PC-9 (cell line): ENCODE measurements at regions not wholly inside any gene's neighbourhood (a gene's known extent, or its start where the extent isn't known, plus 50 kb on each side); places are given as distances from the start of the nearest gene placed in this dataset.

Source experiments
- BruUV-seq: library from RNA; stranded (reverse); fragments of 400-500 nt; replicated peaks from 2 replicates; lab custom pipeline; 2021; lab: Mats Ljungman, UMichigan
- CTCF ChIA-PET: fragments of 300-600 bp; sonication (Branson Sonifier 250); formaldehyde crosslinking; loops from one replicate; lab custom pipeline; 2022; ENCODE audit warnings: antibody characterized with exemption; lab: Charles Lee
- POLR2A ChIA-PET: fragments of 300-600 bp; sonication (Branson Sonifier 250); formaldehyde crosslinking; loops from one replicate; lab custom pipeline; 2022; ENCODE audit warnings: antibody characterized with exemption; ENCODE audit not compliant: unreplicated experiment; lab: Charles Lee
- DNase-seq, 2 experiments: peaks; one replicate each; pipeline versions ENCODE4 v3.0.0 to v3.0.0-alpha.2; 2015 to 2022; ENCODE audit warnings: mixed read lengths in 1 of 2
- H2AFZ ChIP-seq: fragments of 200-600 bp; sonication (generic); 2 replicates; pipeline ENCODE4 v1.8.1; 2017; ENCODE audit warnings: antibody characterized with exemption
- H3F3A ChIP-seq: fragments of 200-600 bp; sonication (generic); 2 replicates; pipeline ENCODE4 v1.8.1; 2017; ENCODE audit warnings: antibody characterized with exemption, mild to moderate bottlenecking, low read depth; ENCODE audit not compliant: insufficient read depth
- H3K27ac ChIP-seq: fragments of 200-600 bp; sonication (generic); 2 replicates; pipeline ENCODE4 v1.6.1; 2016; ENCODE audit warnings: mixed run types
- H3K27me3 ChIP-seq: fragments of 200-600 bp; sonication (generic); 2 replicates; pipeline ENCODE4 v1.6.1; 2016; ENCODE audit warnings: low read depth, mixed run types; ENCODE audit not compliant: insufficient read depth
- H3K36me3 ChIP-seq: fragments of 200-600 bp; sonication (generic); 2 replicates; pipeline ENCODE4 v1.6.1; 2016; ENCODE audit warnings: low read depth, mixed run types
- H3K4me1 ChIP-seq: fragments of 200-600 bp; sonication (generic); replicated peaks from 2 replicates; pipeline ENCODE4 v1.6.1; 2016; ENCODE audit warnings: mixed run types; ENCODE audit not compliant: insufficient read depth
- H3K4me2 ChIP-seq: fragments of 200-600 bp; sonication (generic); 2 replicates; pipeline ENCODE4 v1.6.1; 2017; ENCODE audit warnings: mixed run types
- H3K4me3 ChIP-seq: fragments of 200-600 bp; sonication (generic); 2 replicates; pipeline ENCODE4 v1.6.1; 2016; ENCODE audit warnings: mixed run types
- H3K79me2 ChIP-seq: fragments of 200-600 bp; sonication (generic); 2 replicates; pipeline ENCODE4 v1.6.1; 2017; ENCODE audit warnings: low read depth, mixed run types
- H3K9me2 ChIP-seq: fragments of 200-600 bp; sonication (generic); 2 replicates; pipeline ENCODE4 v1.8.1; 2017; ENCODE audit warnings: mild to moderate bottlenecking; ENCODE audit not compliant: insufficient read depth
- H3K9me3 ChIP-seq: fragments of 200-600 bp; sonication (generic); 2 replicates; pipeline ENCODE4 v1.8.1; 2016; ENCODE audit warnings: low read depth; ENCODE audit not compliant: insufficient read depth
- H4K20me1 ChIP-seq: fragments of 200-600 bp; sonication (generic); 2 replicates; pipeline ENCODE4 v1.8.1; 2017; ENCODE audit not compliant: insufficient read depth
- EZH2 ChIP-seq: fragments of 200-600 bp; sonication (generic); IDR thresholded peaks from 2 replicates; pipeline ENCODE4 v1.8.0; 2017; ENCODE audit warnings: antibody characterized with exemption, low read depth
- intact Hi-C: fragments of 100-400 bp; cut with micrococcal nuclease; formaldehyde crosslinking; loops from one replicate; pipeline ENCODE4 v1.10.0; 2022; ENCODE audit not compliant: unreplicated experiment
- TF ChIP-seq, protein P1 (sequence below): fragments of 200-600 bp; sonication (generic); conservative IDR thresholded peaks from 2 replicates; pipeline ENCODE4 v1.6.1; 2017; ENCODE audit warnings: mixed run types, antibody characterized with exemption, mild to moderate bottlenecking, moderate library complexity

DNA sequence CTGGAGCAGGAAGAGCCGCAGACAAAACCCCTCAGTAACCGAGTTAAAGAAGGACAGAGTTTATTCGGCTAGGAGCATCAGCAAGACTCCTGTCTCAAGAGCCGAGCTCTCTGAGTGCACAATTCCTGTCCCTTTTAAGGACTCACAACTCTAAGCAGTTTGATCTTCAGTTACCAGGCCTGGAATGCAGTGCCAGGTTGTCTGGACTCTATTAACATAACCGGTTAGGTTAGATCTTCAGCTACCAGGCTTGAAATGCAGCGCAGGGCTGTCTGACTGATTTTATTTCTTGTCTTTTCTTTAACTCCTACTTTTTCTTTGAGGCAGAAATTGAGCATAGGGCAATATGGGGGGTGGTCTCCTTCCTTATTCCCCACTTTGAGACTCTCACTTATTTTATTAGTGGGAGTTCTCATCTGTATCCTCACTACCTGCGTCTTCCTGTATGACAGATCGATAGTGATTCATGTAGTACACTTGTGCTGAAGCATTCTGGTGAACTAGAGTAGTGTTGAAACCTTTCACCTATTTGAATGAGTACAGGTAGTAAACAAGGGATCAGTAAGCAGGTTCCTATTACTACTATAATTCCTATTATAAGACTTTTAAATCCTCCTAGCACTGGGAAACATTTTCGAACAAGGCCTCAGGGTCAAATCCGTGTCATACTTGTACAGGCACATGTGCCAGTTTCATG is 325.0 kb downstream of the CGGBP1 start:
- Histone ChIP-seq H3K9me2 (no peaks in the 10 kb centered on the region), H3K27me3 (no peaks in the 10 kb centered on the region), H3K4me2 (peak overlapping the region; percentile 78), H3K9me3 (peaks cover 8% of the 10 kb centered on the region), H3K79me2 (no peaks in the 10 kb centered on the region), H3K27ac (peak overlapping the region; percentile 74), H3K36me3 (no peaks in the 10 kb centered on the region), H3F3A (peaks cover 8% of the 10 kb centered on the region; the same call in 1 of the 2 replicates), H3K4me3 (peak overlapping the region; percentile 52), H2AFZ (peak overlapping the region; percentile 76), H3K4me1 (peaks cover 28% of the 10 kb centered on the region), H4K20me1 (no peaks in the 10 kb centered on the region)
- TF ChIP-seq, protein P1, sequence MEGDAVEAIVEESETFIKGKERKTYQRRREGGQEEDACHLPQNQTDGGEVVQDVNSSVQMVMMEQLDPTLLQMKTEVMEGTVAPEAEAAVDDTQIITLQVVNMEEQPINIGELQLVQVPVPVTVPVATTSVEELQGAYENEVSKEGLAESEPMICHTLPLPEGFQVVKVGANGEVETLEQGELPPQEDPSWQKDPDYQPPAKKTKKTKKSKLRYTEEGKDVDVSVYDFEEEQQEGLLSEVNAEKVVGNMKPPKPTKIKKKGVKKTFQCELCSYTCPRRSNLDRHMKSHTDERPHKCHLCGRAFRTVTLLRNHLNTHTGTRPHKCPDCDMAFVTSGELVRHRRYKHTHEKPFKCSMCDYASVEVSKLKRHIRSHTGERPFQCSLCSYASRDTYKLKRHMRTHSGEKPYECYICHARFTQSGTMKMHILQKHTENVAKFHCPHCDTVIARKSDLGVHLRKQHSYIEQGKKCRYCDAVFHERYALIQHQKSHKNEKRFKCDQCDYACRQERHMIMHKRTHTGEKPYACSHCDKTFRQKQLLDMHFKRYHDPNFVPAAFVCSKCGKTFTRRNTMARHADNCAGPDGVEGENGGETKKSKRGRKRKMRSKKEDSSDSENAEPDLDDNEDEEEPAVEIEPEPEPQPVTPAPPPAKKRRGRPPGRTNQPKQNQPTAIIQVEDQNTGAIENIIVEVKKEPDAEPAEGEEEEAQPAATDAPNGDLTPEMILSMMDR = no peak
- TF ChIP-seq EZH2 = no peak
- ChIA-PET CTCF (no interaction called here), POLR2A (interaction anchor here (0.6 kb wide), 1 partner anchor 83 kb away, joined by 10 read pairs; no protein-coding TSS in a partner anchor)
- DNase-seq = peak; percentile 53 to 83
- intact Hi-C loops = no loop called here
- BruUV-seq = no TSS peak

DNA sequence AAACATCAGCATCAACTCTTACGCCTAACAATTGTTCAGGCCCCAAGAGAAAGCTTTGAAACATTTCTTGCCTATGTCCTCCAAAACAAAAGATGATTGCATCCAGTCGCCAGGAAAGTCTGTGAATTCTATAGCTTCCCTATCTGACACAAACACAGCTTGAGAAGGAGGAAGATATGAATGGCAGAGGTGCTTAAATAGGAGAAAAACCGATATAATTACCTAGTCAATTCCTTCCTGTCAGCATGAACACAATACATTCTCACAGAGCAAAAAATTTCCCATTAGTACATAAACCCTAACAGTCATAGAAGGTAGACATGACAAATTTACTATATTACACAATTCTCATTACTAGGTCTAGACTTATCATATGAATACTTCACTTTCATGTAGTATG is 326.5 kb downstream of the CGGBP1 start:
- no peak overlapping the region for H2AFZ ChIP-seq
- H3K9me2 ChIP-seq = no peaks in the 10 kb centered on the region
- no TSS peak for BruUV-seq
- H4K20me1 ChIP-seq = no peaks in the 10 kb centered on the region
- H3K4me3 ChIP-seq = no peak overlapping the region
- CTCF ChIA-PET = interaction anchor here (0.6 kb wide), 1 partner anchor 413 kb away, joined by 3 read pairs; no protein-coding TSS in a partner anchor
- H3K36me3 ChIP-seq = no peaks in the 10 kb centered on the region
- H3K9me3 ChIP-seq = peaks cover 8% of the 10 kb centered on the region
- H3K27ac ChIP-seq = no peak overlapping the region
- no peaks in the 10 kb centered on the region for H3K27me3 ChIP-seq
- no peaks in the 10 kb centered on the region for H3K79me2 ChIP-seq
- intact Hi-C loops = no loop called here
- POLR2A ChIA-PET = no interaction called here
- no peak for TF ChIP-seq EZH2
- TF ChIP-seq, protein P1 = no peak
- H3K4me2 ChIP-seq = no peak overlapping the region
- DNase-seq = no peak
- peaks cover 8% of the 10 kb centered on the region; the same call in 1 of the 2 replicates for H3F3A ChIP-seq
- H3K4me1 ChIP-seq = peaks cover 22% of the 10 kb centered on the region

DNA sequence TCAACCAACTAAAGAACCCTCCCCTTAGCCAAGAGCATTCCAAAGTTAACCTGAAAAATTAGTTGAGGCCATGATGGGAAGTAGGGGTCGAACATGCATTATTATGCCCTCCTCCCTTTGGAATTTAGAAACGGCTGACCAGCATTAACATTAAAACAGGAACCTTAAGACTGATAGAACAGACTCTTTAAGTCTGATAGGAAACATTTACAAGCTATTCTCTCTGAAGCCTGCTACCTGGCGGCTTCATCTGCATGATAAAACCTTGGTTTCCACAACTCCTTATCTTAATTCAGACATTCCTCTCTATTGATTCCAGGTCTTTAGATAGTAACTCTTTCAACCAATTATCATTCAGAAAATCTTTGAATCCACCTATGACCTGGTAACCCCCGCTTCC is 331.0 kb downstream of the CGGBP1 start:
- BruUV-seq = no TSS peak
- POLR2A ChIA-PET = no interaction called here
- intact Hi-C loops = no loop called here

More for the DNA sequence above, 331.0 kb downstream of the CGGBP1 start:
- Histone ChIP-seq H3K36me3 (no peaks in the 10 kb centered on the region), H3K9me2 (no peaks in the 10 kb centered on the region), H3K79me2 (no peaks in the 10 kb centered on the region), H2AFZ (no peak overlapping the region), H3K4me3 (no peak overlapping the region), H3K27ac (no peak overlapping the region), H4K20me1 (no peaks in the 10 kb centered on the region), H3K9me3 (peaks cover 4% of the 10 kb centered on the region; the same call in 1 of the 2 replicates), H3F3A (0 out of 2 replicates have a peak, but pooled peaks cover under 1% of the 10 kb centered on the region), H3K27me3 (no peaks in the 10 kb centered on the region), H3K4me2 (no peak overlapping the region), H3K4me1 (peaks cover 2% of the 10 kb centered on the region)
- CTCF ChIA-PET = no interaction called here
- TF ChIP-seq, protein P1 = no peak
- no peak for TF ChIP-seq EZH2
- no peak for DNase-seq
